ENCODE measurements at regions not wholly inside any gene's neighbourhood (a gene's known extent, or its start where the extent isn't known, plus 50 kb on each side); places are given as distances from the start of the nearest gene placed in this dataset.
"Not testable (repeated sequence)": the region's sequence is repeated elsewhere in the genome, so short reads cannot be mapped to it uniquely, and the experiment has no call there.

DNA sequence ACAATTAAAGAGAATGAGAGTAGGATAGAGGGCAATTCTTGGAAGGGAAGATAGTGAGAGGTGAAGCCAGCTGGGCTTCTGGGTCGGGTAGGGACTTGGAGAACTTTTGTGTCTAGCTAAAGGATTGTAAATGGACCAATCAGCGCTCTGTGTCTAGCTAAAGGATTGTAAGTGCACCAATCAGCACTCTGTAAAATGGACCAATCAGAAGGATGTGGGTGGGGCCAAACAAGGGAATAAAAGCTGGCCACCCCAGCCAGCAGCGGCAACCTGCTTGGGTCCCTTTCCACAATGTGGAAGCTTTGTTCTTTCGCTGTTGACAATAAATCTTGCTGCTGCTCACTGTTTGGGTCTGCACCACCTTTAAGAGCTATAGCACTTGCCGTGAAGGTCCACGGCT lies 384.0 kb downstream of the AEBP2 start:
- not testable (repeated sequence) for DNase-seq (ENCODE audit: low spot score)

- DNase-seq (ENCODE audit: low spot score): no peak
Measured at GRCh38 chr12:19826980-19827550, 387.8 kb downstream of the AEBP2 start.

GRCh38 chr12:19829100-19829853 lies 390.0 kb downstream of the AEBP2 start:
- no peak for DNase-seq (ENCODE audit: low spot score)

DNA sequence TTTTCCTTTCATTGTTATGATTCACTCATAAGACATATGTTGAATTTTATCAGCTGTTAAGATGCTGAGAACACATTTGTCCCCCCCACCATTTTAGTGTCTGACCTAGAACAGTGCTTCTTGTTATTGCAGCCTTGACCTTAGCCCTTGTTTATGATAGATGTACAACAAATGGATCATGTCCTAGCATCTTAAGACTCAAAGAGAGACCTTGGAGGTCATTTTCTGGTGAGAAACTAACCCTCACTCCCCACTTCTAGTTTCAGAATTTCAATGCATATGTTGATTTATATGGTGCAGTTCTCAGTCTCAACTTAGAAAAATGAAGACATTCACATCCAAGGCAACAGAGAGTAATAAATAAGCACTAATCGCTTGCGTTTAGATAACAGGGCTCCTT lies 391.2 kb downstream of the AEBP2 start:
- no peak for DNase-seq (ENCODE audit: low spot score)

GRCh38 chr12:19833775-19834501 lies 394.6 kb downstream of the AEBP2 start:
- no peak for DNase-seq (ENCODE audit: low spot score)

- DNase-seq (ENCODE audit: low spot score): no peak
Measured at GRCh38 chr12:19834592-19834991, 395.3 kb downstream of the AEBP2 start.

DNA sequence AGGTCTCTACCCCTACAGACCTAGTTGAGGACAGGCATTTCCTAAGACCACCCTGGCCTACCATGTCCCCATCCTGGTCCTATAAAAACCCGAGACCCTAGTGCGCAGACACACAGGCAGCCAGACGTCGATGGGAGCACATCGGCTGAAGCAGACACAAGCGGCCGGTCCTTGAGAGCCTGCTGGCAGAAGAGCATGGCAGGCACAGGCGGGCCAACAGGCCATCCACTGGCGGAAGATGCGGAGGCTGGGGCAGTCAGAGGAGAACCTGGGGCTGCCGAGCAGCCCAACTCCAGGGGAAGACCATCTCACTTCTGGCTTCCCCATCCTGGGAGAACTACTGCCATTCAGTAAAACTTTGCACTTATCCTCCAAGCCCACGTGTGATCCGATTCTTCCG lies 396.8 kb downstream of the AEBP2 start:
- no peak for DNase-seq (ENCODE audit: low spot score)

GRCh38 chr12:19836456-19836855 lies 397.2 kb downstream of the AEBP2 start:
- DNase-seq (ENCODE audit: low spot score): no peak

GRCh38 chr12:19837543-19837942 lies 398.3 kb downstream of the AEBP2 start:
- no peak for DNase-seq (ENCODE audit: low spot score)

DNA sequence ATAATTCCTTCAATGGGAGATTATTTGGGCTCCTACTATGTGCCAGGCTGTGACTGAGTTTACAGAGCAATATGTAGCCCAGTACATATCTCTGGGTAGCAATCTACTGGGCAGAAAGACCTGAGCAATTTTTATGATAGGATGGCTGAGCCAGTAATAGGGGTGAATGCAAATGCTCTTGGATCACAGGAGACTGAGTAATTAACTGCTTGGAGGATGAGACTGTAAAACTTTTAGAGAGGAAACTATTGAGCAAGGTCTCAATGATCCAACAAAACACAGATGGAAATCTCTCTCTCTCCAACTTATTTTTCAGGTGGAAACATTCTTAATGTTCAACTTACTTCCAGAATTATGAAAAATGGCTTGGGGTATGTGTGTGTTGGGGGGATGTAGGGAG lies 402.2 kb downstream of the AEBP2 start:
- no peak for DNase-seq (ENCODE audit: low spot score)

- no peak for DNase-seq (ENCODE audit: low spot score)
Measured at GRCh38 chr12:19842116-19842515, 402.8 kb downstream of the AEBP2 start.

DNA sequence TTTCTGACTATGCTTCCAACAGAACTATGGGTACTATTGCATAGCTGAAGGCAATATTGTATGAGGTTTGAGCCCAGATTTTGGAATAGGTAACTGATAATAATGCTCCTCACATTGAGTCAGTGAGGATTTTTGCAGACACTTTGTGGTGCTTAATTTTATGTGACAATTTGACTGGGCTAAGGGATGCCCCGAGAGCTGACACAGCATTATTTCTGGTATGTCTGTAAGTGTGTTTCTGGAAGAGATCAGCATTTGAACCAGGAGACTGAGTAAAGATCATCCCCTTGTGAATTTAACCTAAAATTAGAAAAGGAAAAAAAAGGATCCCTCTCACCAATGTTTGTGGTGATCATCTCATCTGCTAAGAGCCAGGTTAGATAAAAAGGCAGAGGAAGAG lies 404.9 kb downstream of the AEBP2 start:
- DNase-seq (ENCODE audit: low spot score): no peak

GRCh38 chr12:19846574-19846973 lies 407.3 kb downstream of the AEBP2 start:
- DNase-seq (ENCODE audit: low spot score): no peak

DNA sequence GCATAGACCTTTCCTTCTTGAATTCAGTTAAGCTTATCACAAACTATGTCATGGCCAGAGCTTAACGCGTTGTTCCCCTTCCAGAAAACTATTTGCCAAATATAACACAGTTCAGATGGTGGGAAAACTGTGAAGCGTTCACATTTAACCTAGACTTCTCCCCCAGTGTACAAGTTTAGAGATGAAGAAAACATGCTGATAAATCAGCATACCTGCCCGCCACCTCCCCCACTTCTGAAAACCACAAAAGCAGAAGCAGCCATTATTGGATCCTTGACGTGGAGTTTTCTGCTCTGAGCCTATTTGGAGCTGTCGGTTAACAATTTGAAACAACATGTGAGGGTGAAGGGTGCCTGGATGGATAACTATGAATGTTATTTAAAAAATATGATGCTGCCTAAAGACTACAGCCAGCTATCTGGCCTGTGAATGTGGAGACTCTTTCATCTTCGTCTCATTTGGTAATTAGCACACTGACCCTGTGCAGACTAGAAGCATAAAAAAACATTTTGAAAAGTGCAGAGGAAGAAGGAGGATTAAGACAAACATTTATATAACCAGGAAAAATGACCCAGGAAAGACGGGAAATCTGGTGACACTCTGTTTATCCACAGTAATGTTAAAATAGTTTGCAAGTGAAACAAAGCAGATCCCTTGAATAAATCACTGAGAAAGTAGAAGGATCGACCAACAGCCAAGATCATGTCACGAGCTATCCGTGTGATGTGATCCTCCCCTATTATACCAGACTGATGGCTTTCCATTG lies 408.2 kb downstream of the AEBP2 start:
- DNase-seq (ENCODE audit: low spot score): no peak

DNA sequence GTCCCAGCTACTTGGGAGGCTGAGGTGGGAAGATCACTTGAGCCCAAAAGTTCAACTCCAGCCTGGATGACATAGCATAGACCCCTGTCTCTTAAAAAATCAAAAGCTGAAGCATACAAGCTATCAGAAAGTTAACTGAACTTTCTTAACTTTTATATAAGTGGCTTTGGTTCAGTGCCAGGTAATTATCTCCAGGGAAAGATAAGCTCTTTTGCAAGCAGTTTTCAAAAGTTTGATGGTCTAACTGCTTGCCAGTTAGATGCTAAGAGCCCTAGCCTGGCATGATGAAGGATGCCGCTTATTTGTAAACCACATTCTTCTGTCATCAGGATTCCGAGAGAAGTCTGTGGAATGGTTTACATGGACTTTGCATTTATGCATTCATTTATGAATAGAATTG lies 409.1 kb downstream of the AEBP2 start:
- no peak for DNase-seq (ENCODE audit: low spot score)

GRCh38 chr12:19849208-19849607 lies 409.9 kb downstream of the AEBP2 start:
- no peak for DNase-seq (ENCODE audit: low spot score)

DNA sequence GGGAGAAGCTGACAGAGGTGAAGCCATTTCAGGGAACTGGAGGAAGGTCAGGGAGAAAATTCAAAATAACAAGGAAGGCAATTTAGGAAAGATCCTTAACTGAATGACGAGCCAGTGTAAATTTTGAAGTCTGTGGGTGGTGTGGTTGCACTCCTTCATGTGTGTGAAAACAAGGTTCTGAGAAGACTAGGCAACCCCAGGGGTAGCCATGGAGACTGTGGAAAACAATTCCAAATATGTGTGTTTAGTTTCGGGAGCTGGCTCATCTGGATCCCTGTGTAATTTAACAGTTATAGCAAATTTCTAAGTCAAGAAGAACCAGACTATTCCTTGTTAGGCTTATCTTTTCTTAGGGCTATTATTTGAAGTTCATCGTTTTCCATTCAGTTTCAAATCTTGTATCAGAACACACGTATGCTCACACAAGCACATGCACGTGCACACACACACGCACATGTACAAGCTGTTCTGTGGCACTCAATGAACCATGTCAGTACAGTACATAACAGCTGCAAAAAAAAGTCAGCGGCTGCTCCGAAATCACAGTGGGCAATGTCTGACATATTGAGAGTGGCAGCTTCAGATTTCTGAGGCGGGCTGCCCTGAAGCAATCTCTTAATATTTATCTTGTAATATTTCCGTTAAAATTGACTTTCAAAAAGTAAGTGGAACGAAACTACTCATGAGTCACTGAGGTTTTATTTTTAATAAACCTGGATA lies 411.2 kb downstream of the AEBP2 start:
- DNase-seq (ENCODE audit: low spot score): no peak

GRCh38 chr12:19852100-19852855 lies 413.0 kb downstream of the AEBP2 start:
- DNase-seq (ENCODE audit: low spot score): no peak

DNA sequence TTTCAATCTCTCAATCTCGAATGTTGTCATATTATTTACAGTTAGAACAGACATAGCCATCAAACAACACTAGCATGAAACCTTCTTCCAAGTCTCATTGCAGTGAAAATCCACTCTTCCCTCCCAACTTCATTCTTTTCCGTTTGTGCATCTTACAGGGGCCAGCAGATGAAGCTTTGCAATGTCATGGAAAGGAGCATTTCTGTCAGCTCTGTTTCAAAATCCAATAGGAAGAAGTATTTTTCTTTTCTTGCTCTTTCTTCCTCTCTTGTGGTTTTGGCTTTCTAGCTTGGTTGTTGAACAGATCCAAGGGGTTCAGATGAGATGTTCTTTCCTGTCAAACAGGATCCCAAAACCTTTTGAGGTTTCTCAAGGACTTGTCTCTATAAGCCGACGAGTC lies 416.6 kb downstream of the AEBP2 start:
- DNase-seq (ENCODE audit: low spot score): no peak

- no peak for DNase-seq (ENCODE audit: low spot score)
Measured at GRCh38 chr12:19856389-19856788, 417.1 kb downstream of the AEBP2 start.

GRCh38 chr12:19857204-19857603 lies 417.9 kb downstream of the AEBP2 start:
- DNase-seq (ENCODE audit: low spot score): no peak

Measured in HT-29 (cell line).